ENCODE measurements at regions not wholly inside any gene's neighbourhood (a gene's known extent, or its start where the extent isn't known, plus 50 kb on each side); places are given as distances from the start of the nearest gene placed in this dataset.

DNA sequence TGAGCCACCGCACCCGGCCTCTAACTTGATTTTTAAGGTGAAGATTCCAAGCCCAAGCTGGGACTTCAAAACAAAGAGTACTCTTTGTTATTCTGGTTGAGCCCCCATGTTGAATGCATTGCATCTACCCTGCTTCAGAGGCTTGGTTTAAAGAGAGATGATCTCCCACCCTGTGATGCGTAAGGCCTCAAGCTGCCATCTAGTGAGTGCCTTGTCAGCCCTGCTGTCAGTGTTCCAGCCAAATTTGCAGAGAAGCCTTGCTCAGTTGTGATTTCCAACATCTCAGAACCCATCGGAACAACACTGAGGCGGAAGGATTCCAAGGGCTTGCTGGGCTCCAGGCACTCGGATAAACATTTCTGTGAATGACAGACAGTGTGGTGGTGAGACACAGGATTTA, 210.7 kb upstream of the RGMA start:
- TF ChIP-seq, protein P1, sequence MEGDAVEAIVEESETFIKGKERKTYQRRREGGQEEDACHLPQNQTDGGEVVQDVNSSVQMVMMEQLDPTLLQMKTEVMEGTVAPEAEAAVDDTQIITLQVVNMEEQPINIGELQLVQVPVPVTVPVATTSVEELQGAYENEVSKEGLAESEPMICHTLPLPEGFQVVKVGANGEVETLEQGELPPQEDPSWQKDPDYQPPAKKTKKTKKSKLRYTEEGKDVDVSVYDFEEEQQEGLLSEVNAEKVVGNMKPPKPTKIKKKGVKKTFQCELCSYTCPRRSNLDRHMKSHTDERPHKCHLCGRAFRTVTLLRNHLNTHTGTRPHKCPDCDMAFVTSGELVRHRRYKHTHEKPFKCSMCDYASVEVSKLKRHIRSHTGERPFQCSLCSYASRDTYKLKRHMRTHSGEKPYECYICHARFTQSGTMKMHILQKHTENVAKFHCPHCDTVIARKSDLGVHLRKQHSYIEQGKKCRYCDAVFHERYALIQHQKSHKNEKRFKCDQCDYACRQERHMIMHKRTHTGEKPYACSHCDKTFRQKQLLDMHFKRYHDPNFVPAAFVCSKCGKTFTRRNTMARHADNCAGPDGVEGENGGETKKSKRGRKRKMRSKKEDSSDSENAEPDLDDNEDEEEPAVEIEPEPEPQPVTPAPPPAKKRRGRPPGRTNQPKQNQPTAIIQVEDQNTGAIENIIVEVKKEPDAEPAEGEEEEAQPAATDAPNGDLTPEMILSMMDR (conservative IDR thresholded peaks at IDR 0.05; ENCODE audit: low read length) = no peak
- TF ChIP-seq EZH2phosphoT487 (IDR thresholded peaks at IDR 0.05; ENCODE audit: borderline replicate concordance) = no peak

All from Loucy (cell line).